H9 (cell line): ENCODE measurements at regions not wholly inside any gene's neighbourhood (a gene's known extent, or its start where the extent isn't known, plus 50 kb on each side); places are given as distances from the start of the nearest gene placed in this dataset.

Experiments
- DNase-seq: peaks from one replicate; pipeline ENCODE4 v3.0.0-alpha.2; 2017
- H2AFZ ChIP-seq: one replicate; pipeline ENCODE4 v1.6.1; 2013; ENCODE audit warnings: mild to moderate bottlenecking, low read length, control low read depth, moderate library complexity
- H2AK5ac ChIP-seq: 2 replicates; pipeline ENCODE4 v1.6.1; 2013; ENCODE audit warnings: low read length, control low read depth, mixed read lengths; ENCODE audit not compliant: insufficient read length
- H2BK120ac ChIP-seq: one replicate; pipeline ENCODE4 v1.6.1; 2013; ENCODE audit warnings: low read depth, mild to moderate bottlenecking, low read length, control low read depth, inconsistent platforms; ENCODE audit not compliant: poor library complexity, severe bottlenecking
- H2BK12ac ChIP-seq: 2 replicates; pipeline ENCODE4 v1.6.1; 2013; ENCODE audit warnings: low read length, control low read depth, mixed read lengths, low read depth; ENCODE audit not compliant: insufficient read length
- H2BK15ac ChIP-seq: 2 replicates; pipeline ENCODE4 v1.6.1; 2013; ENCODE audit warnings: low read depth, low read length, control low read depth
- H2BK20ac ChIP-seq: one replicate; pipeline ENCODE4 v1.6.1; 2013; ENCODE audit warnings: low read depth, mild to moderate bottlenecking, low read length, control low read depth, inconsistent platforms; ENCODE audit not compliant: poor library complexity, severe bottlenecking
- H2BK5ac ChIP-seq: 2 replicates; pipeline ENCODE4 v1.6.1; 2013; ENCODE audit warnings: low read length, control low read depth, mixed read lengths; ENCODE audit not compliant: insufficient read length
- H3K14ac ChIP-seq: 2 replicates; pipeline ENCODE4 v1.6.1; 2013; ENCODE audit warnings: low read length, control low read depth; ENCODE audit not compliant: insufficient read depth
- H3K18ac ChIP-seq: 2 replicates; pipeline ENCODE4 v1.6.1; 2013; ENCODE audit warnings: low read depth, mild to moderate bottlenecking, mixed read lengths, low read length, control low read depth; ENCODE audit not compliant: insufficient read length
- H3K23ac ChIP-seq: 2 replicates; pipeline ENCODE4 v1.6.1; 2013; ENCODE audit warnings: low read length, control low read depth, mixed read lengths, low read depth; ENCODE audit not compliant: insufficient read length
- H3K23me2 ChIP-seq: 2 replicates; pipeline ENCODE4 v1.6.1; 2013; ENCODE audit warnings: low read depth, mild to moderate bottlenecking, mixed read lengths, low read length, control low read depth; ENCODE audit not compliant: insufficient read length, poor library complexity, severe bottlenecking
- H3K27ac ChIP-seq: 2 replicates; pipeline ENCODE4 v1.5.1; 2013; ENCODE audit warnings: low read length, control low read depth, mixed read lengths, low read depth; ENCODE audit not compliant: insufficient read length
- H3K27me3 ChIP-seq: 2 replicates; pipeline ENCODE4 v1.6.1; 2013; ENCODE audit warnings: low read length, control low read depth, inconsistent platforms; ENCODE audit not compliant: insufficient read depth
- H3K4ac ChIP-seq: 2 replicates; pipeline ENCODE4 v1.6.1; 2013; ENCODE audit warnings: low read depth, mild to moderate bottlenecking, control low read depth, inconsistent platforms, low read length, moderate library complexity
- H3K4me1 ChIP-seq: 2 replicates; pipeline ENCODE4 v1.6.1; 2013; ENCODE audit warnings: low read length, control low read depth, inconsistent platforms; ENCODE audit not compliant: insufficient read depth
- H3K4me2 ChIP-seq: 2 replicates; pipeline ENCODE4 v1.6.1; 2013; ENCODE audit warnings: low read length, control low read depth, mixed read lengths; ENCODE audit not compliant: insufficient read length, insufficient read depth
- H3K56ac ChIP-seq: 2 replicates; pipeline ENCODE4 v1.6.1; 2013; ENCODE audit warnings: low read depth, mild to moderate bottlenecking, mixed read lengths, low read length, control low read depth; ENCODE audit not compliant: insufficient read length
- H3K79me1 ChIP-seq: 2 replicates; pipeline ENCODE4 v1.6.1; 2013; ENCODE audit warnings: low read depth, mild to moderate bottlenecking, moderate library complexity, low read length, control low read depth, inconsistent platforms; ENCODE audit not compliant: insufficient read depth, poor library complexity, severe bottlenecking
- H3K79me2 ChIP-seq: 2 replicates; pipeline ENCODE4 v1.6.1; 2013; ENCODE audit warnings: low read length, control low read depth, inconsistent platforms; ENCODE audit not compliant: insufficient read depth
- H3K9ac ChIP-seq: 2 replicates; pipeline ENCODE4 v1.6.1; 2013; ENCODE audit warnings: low read length, control low read depth, mixed read lengths; ENCODE audit not compliant: insufficient read length; ENCODE audit errors: extremely low read depth
- H3K9me3 ChIP-seq: one replicate; pipeline ENCODE4 v1.6.1; 2013; ENCODE audit warnings: low read depth, low read length, inconsistent platforms; ENCODE audit not compliant: control insufficient read depth
- H3T11ph ChIP-seq: one replicate; pipeline ENCODE4 v1.6.1; 2013; ENCODE audit warnings: mild to moderate bottlenecking, low read length, control low read depth, inconsistent platforms
- H4K20me1 ChIP-seq: one replicate; pipeline ENCODE4 v1.6.1; 2013; ENCODE audit not compliant: control insufficient read depth, insufficient read length, insufficient read depth
- H4K5ac ChIP-seq: 2 replicates; pipeline ENCODE4 v1.6.1; 2013; ENCODE audit warnings: low read depth, mild to moderate bottlenecking, mixed read lengths, low read length, control low read depth; ENCODE audit not compliant: insufficient read length
- H4K8ac ChIP-seq: replicated peaks from 2 replicates; pipeline ENCODE4 v1.6.1; 2013; ENCODE audit warnings: low read length, control low read depth, mixed read lengths, low read depth; ENCODE audit not compliant: insufficient read length
- H4K91ac ChIP-seq: 2 replicates; pipeline ENCODE4 v1.6.1; 2013; ENCODE audit warnings: low read depth, mild to moderate bottlenecking, moderate library complexity, mixed read lengths, low read length, control low read depth; ENCODE audit not compliant: insufficient read length
- H3K27ac Mint-ChIP-seq, 3 experiments: 2 replicates in 2 of 3; 3 replicates in 1 of 3; pipeline ENCODE4 v1.8.0; 2020 to 2021; ENCODE audit warnings: mixed read lengths in 3 of 3, mild to moderate bottlenecking in 1 of 3, moderate library complexity in 1 of 3
- H3K27me3 Mint-ChIP-seq: 2 replicates; pipeline ENCODE4 v1.8.0; 2021; ENCODE audit warnings: low read depth, mild to moderate bottlenecking, moderate library complexity, mixed read lengths
- H3K36me3 Mint-ChIP-seq, 3 experiments: 2 replicates in 2 of 3; 3 replicates in 1 of 3; pipeline ENCODE4 v1.8.0; 2020 to 2021; ENCODE audit warnings: low read depth in 3 of 3, mixed read lengths in 3 of 3; ENCODE audit not compliant: insufficient read depth in 1 of 3
- H3K4me1 Mint-ChIP-seq, 2 experiments: 2 replicates each; pipeline ENCODE4 v1.8.0; 2020; ENCODE audit warnings: mixed read lengths in 2 of 2
- H3K4me3 Mint-ChIP-seq, 2 experiments: 2 replicates in 1 of 2; 3 replicates in 1 of 2; pipeline ENCODE4 v1.8.0; 2020 to 2021; ENCODE audit warnings: mild to moderate bottlenecking in 2 of 2, mixed read lengths in 2 of 2, moderate library complexity in 1 of 2
- H3K9me3 Mint-ChIP-seq, 2 experiments: 2 replicates in 1 of 2; 3 replicates in 1 of 2; pipeline ENCODE4 v1.8.0; 2020; ENCODE audit warnings: mild to moderate bottlenecking in 2 of 2, mixed read lengths in 2 of 2, moderate library complexity in 1 of 2
- CTCF ChIP-seq: fragments of 200-600 bp; sonication (generic); conservative IDR thresholded peaks from 3 replicates; pipeline ENCODE4 v1.8.0; 2021; ENCODE audit warnings: antibody characterized with exemption, mild to moderate bottlenecking
- WGBS: extraction: QIAGEN DNeasy Blood & Tissue Kit; methylation state at CpG from one replicate; pipeline ENCODE4 v1.1.7; 2013; ENCODE audit warnings: missing lambda C conversion rate, low lambda C conversion rate, mixed read lengths; ENCODE audit not compliant: insufficient read length; ENCODE audit errors: extremely low coverage; 5-methylcytosine and 5-hydroxymethylcytosine counted together

- no peaks in the 10 kb centered on the region for H3K4me1 ChIP-seq
- no peaks in the 10 kb centered on the region for H3K79me2 ChIP-seq
- TF ChIP-seq CTCF, result no peak
- no peak overlapping the region for H3K18ac ChIP-seq
- no peak overlapping the region for H3T11ph ChIP-seq
- no peak overlapping the region for H3K56ac ChIP-seq
- no peak overlapping the region for H3K4ac ChIP-seq
- H3K27me3 ChIP-seq, result no peaks in the 10 kb centered on the region
- Mint-ChIP-seq H3K4me1 (peaks cover under 1% of the 10 kb centered on the region in 2 experiments; a peak in 2 of 4 replicates), H3K27me3 (no peaks in the 10 kb centered on the region), H3K9me3 (peaks cover 0 to 2% of the 10 kb centered on the region in 2 experiments; a peak in 2 of 5 replicates), H3K27ac (no peak overlapping the region), H3K4me3 (no peak overlapping the region), H3K36me3 (peaks cover 0 to 6% (median 2%) of the 10 kb centered on the region in 3 experiments; a peak in 1 of 7 replicates)
- H2BK120ac ChIP-seq, result no peak overlapping the region
- H2BK5ac ChIP-seq, result no peak overlapping the region
- H2AFZ ChIP-seq, result no peak overlapping the region
- no peak overlapping the region for H2BK20ac ChIP-seq
- no peak for DNase-seq
- no peaks in the 10 kb centered on the region for H3K9me3 ChIP-seq
- no peak overlapping the region for H4K5ac ChIP-seq
- no peaks in the 10 kb centered on the region for H4K20me1 ChIP-seq
- no peaks in the 10 kb centered on the region for H3K23me2 ChIP-seq
- H3K9ac ChIP-seq, result no peak overlapping the region
- H4K8ac ChIP-seq, result no peak overlapping the region
- H2BK12ac ChIP-seq, result no peak overlapping the region
- no peak overlapping the region for H2AK5ac ChIP-seq
- H3K4me2 ChIP-seq, result no peak overlapping the region
- H3K14ac ChIP-seq, result no peak overlapping the region
- no peak overlapping the region for H4K91ac ChIP-seq
- H3K23ac ChIP-seq, result no peak overlapping the region
- H3K27ac ChIP-seq, result no peak overlapping the region
- WGBS, result no CpG with 5 or more reads among the region's 4 CpGs
- no peak overlapping the region for H2BK15ac ChIP-seq
- no peaks in the 10 kb centered on the region for H3K79me1 ChIP-seq
Observed at GRCh38 chr6:134632024-134632423, 314.1 kb upstream of the SGK1 start.
